GM18505 (cell line): ENCODE measurements at regions not wholly inside any gene's neighbourhood (a gene's known extent, or its start where the extent isn't known, plus 50 kb on each side); places are given as distances from the start of the nearest gene placed in this dataset.

Experiments used
- ATAC-seq: cut with Tn5 transposase; IDR thresholded peaks from one replicate; pipeline ENCODE4 v1.9.1; 2021; ENCODE audit not compliant: unreplicated experiment
- POLR2A ChIP-seq: IDR thresholded peaks from 4 replicates; pipeline ENCODE4 v1.6.1; 2011; ENCODE audit warnings: borderline replicate concordance; ENCODE audit not compliant: insufficient read depth, insufficient read length; ENCODE audit errors: extremely low read depth

DNA sequence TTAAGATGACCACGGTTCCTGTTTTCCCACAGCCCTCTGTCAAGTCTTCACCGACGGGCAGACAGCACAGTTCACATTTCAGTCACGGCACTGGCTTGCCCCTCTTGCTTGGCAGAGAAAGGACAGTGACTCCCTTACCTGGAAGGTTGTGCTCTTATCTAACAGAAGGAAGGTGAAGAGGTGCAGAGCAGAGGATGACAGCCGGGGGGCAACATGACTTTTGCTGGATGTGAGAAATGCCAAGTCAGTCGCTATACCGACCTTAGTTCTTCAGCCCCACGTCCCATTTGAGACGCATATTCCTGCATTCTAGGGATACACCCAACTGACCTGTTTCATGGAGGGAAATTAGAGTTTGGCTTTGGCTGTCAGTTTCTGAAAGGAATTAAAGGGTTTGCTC lies 492.3 kb downstream of the NPIPA7 start:
- no peak for ATAC-seq
- no peak for TF ChIP-seq POLR2A

GRCh38 chr16:16877061-16877460 lies 498.1 kb downstream of the NPIPA7 start:
- TF ChIP-seq POLR2A = no peak
- ATAC-seq = no peak

DNA sequence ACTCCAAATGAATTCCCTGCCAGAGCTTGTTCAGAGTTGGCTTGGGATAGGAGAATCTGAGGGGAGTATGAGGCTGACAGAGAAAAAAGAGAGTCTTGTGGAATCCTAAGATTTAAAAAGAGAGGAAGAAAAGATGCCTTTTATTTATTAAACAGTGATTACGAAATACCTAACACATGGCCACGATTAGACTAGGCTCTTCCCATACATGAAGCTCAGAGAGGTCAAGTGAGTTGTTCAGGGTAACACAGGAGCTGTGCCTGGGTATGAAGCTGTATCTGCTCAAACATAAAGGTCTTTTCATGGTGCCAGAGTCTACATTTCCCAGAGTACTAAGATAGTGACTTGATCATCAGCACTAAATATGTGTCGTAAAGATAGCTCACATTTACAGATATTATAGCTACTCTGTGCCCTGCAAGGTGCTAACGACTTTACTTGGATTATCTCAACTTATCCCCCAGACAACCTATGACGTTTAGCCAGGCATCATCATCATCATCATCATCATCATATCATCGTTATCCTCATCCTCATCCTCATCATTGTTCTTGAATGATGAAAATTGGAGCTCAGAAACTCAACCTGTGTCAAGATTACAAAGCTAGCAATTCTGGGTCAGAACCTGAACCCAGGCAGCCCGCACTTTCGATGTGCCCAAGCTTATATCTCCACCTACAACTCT lies 500.8 kb downstream of the NPIPA7 start:
- no peak for TF ChIP-seq POLR2A
- no peak for ATAC-seq

DNA sequence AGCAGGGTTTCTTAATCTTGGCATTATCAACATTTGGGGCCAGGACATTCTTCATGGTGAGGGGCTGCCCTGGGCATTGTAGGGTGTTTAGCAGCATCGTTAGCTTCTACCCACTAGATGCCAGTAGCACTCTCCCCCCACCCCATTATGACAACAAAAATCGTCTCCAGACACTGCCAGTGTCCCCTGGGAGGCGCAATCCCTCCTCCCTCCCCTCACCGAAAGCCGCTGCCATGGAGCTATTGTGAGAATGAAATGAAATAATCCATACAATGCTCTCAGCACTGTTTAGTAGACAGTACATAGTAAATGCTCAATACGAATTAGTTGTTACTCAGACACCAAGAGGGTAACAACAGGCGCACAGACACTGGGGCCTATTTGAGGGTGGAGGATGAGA lies 502.9 kb downstream of the NPIPA7 start:
- no peak for TF ChIP-seq POLR2A
- no peak for ATAC-seq

DNA sequence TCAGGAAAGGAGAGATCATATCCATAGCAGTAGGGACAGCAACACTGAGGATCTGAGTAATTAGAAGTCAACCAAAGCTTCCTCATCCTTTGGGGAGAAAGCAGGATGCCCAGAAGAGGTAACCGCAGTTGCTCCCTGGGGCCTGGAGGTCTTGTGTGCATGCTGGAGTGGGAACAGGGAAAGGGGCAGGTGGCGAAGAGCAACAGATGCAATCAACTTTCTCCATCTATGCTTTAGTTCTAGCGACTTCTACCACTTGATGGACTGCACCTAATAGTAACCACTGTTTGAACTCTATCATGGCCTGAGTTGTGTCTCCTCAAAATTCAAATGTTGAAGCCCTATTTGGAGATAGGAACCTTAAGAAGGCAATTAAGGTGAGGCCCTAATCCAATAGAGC lies 503.8 kb downstream of the NPIPA7 start:
- TF ChIP-seq POLR2A = no peak
- no peak for ATAC-seq

DNA sequence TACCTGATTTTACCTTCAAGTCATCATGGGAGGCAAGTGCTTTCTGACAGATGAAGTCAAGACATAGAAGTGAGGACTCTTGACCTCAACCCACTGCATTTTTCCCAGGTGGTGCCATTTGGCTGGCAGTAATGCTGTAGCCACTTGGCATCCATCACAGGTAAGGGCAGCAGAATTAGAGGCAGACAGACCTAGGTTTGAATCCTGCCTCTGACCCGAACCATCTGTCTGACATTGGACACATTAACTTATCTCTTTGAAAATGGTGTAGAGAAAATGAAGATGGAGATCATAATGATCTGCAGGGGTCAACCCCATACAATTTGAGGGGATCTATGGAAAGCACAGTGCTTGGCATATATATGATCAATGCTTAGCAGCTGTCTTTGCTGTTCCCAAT lies 505.5 kb downstream of the NPIPA7 start:
- no peak for TF ChIP-seq POLR2A
- ATAC-seq = no peak

GRCh38 chr16:16887193-16887592 lies 508.3 kb downstream of the NPIPA7 start:
- no peak for ATAC-seq
- TF ChIP-seq POLR2A = no peak

GRCh38 chr16:16890964-16891363 lies 512.0 kb downstream of the NPIPA7 start:
- no peak for TF ChIP-seq POLR2A
- no peak for ATAC-seq

- no peak for TF ChIP-seq POLR2A
- ATAC-seq = no peak
Observed at GRCh38 chr16:16904601-16905000, 525.7 kb downstream of the NPIPA7 start.

GRCh38 chr16:16905850-16906249 lies 526.9 kb downstream of the NPIPA7 start:
- TF ChIP-seq POLR2A = no peak
- no peak for ATAC-seq

DNA sequence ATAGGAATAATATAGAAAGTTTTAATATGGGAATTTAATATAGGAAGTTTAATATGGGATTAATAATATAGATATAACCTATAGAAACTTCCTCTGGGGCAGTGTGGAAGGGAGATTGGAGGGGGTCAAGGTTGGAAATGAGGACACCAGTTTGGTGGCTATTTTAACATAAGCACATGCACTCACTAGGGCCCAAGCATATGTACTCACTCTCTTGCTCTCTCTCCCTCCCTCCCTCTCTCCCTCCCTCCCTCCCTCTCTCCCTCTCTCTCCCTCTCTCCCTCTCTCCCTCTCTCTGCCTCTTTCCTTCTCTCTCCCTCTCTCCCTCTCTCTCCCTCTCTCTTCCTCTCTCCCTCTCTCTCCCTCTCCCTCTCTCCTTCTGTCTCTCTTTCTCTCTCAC lies 528.1 kb downstream of the NPIPA7 start:
- no peak for TF ChIP-seq POLR2A
- ATAC-seq = no peak

- TF ChIP-seq POLR2A = no peak
- no peak for ATAC-seq
Observed at GRCh38 chr16:16908077-16908476, 529.1 kb downstream of the NPIPA7 start.

DNA sequence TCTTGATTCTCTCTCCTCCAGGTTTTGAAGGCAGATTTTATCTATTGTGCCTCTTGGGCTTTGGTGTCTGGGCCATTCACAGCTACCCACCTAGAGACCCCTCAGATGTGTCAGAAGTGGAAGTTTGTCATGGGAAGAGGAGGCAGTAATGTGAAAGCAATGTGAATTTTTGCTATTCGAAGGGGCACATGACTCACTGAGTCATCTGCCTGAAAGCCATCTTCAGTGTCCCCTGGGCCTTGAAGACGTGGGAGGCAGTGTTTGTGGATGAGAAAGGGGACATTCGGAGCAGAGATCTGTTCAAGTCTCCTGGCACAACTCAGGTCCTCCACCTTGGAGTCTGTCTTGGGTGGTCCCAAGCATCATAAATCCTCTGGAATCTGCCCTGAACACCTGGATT lies 530.2 kb downstream of the NPIPA7 start:
- TF ChIP-seq POLR2A = no peak
- ATAC-seq = no peak

DNA sequence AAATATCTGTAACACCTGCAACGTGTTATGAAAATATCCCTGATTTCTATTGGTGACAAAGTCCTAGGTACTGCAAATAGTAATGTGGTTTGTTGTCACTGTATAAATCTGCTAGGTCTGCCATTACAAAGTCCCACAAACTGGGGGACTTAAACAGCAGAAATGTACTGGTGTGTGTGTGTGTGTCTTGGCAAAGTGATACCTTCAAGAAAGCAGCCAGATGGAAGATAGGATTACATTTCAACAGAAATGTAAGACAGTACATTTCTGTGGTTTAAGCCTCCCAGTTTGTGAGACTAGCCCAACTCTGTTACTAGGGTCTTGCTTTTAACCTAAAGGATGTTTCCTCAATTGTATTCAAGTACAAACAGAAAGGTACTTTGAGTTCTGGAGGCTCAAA lies 531.7 kb downstream of the NPIPA7 start:
- no peak for ATAC-seq
- TF ChIP-seq POLR2A = no peak

DNA sequence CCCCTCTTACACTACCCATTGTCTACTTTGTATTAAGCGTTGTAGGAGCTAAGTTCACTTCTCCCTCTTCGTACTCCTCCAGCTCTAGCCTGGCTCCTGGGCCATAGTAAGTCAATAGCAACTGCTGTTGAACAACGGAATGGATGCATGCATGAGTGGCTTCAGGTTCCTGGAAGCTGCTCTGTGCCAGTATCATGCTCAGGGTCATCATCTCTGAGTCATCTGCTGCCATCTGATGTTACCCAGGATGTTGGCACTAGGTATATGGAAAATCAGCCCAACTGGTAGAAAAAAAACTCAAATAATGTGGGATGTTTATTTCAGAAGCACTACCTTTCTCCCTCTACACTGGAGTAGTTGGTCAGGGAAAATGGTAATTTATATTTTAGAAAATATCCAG lies 536.8 kb downstream of the NPIPA7 start:
- no peak for TF ChIP-seq POLR2A
- no peak for ATAC-seq
